Gastrocnemius medialis (tissue), 4 donors: ENCODE measurements at regions not wholly inside any gene's neighbourhood (a gene's known extent, or its start where the extent isn't known, plus 50 kb on each side); places are given as distances from the start of the nearest gene placed in this dataset.

Source experiments
- ATAC-seq, 2 donors: fragments of 150-250 bp; one replicate each; pipeline ENCODE4 v1.9.1; 2016
- DNase-seq, 2 donors: peaks; one replicate each; pipeline ENCODE4 v3.0.0-alpha.2; 2019
- H3K27ac ChIP-seq, 4 donors: fragments of 200-600 bp; sonication (generic); 1 replicate in 1 of 4; 2 replicates in 3 of 4; pipeline ENCODE4 v1.5.1; 2016 to 2018; ENCODE audit warnings: mild to moderate bottlenecking in 2 of 4, moderate library complexity in 1 of 4
- H3K27me3 ChIP-seq, 3 donors: fragments of 200-600 bp; sonication (generic) in 2 of 3; 1 replicate in 1 of 3; 2 replicates in 2 of 3; pipeline versions ENCODE4 v1.5.1 to v1.6.0; 2016 to 2019; ENCODE audit warnings: mild to moderate bottlenecking in 1 of 3, moderate library complexity in 1 of 3
- H3K36me3 ChIP-seq, 2 donors: fragments of 200-600 bp; sonication (generic) in 1 of 2; one replicate each; pipeline ENCODE4 v1.5.1; 2017 to 2018
- H3K4me1 ChIP-seq, 2 donors: fragments of 200-600 bp; sonication (generic) in 1 of 2; one replicate each; pipeline ENCODE4 v1.5.1; 2016 to 2017; ENCODE audit warnings: mild to moderate bottlenecking in 2 of 2
- H3K4me3 ChIP-seq, 4 donors: fragments of 200-600 bp; sonication (generic) in 3 of 4; 1 replicate in 1 of 4; 2 replicates in 3 of 4; pipeline ENCODE4 v1.5.1; 2016 to 2019; ENCODE audit warnings: mild to moderate bottlenecking in 2 of 4
- H3K9me3 ChIP-seq, 3 donors: fragments of 200-600 bp; sonication (generic) in 2 of 3; 1 replicate in 1 of 3; 2 replicates in 2 of 3; pipeline ENCODE4 v1.5.1; 2016 to 2019
- POLR2A ChIP-seq, 2 donors: fragments of 450-650 bp; IDR thresholded peaks; one replicate each; pipeline ENCODE4 v1.6.1; 2017; ENCODE audit warnings: antibody characterized with exemption in 2 of 2, mild to moderate bottlenecking in 2 of 2, moderate library complexity in 2 of 2
- in situ Hi-C, 4 donors: fragments of 200-750 bp; cut with MboI; loops; one replicate each; pipeline versions ENCODE4 v1.15.0 to v1.8.0; 2017; ENCODE audit warnings: low sequenced_read_pairs in 4 of 4
- intact Hi-C: fragments of 100-400 bp; cut with DNase I; formaldehyde crosslinking; loops from one replicate; pipeline ENCODE4 v1.15.1; 2023; ENCODE audit warnings: low total_unique reads
- TF ChIP-seq, protein P1 (sequence below), 5 experiments: fragments of 450-650 bp in 3 of 5; fragments of 200-600 bp in 2 of 5; sonication (generic) in 2 of 5; IDR thresholded peaks in 4 of 5; conservative IDR thresholded peaks in 1 of 5; 1 replicate in 4 of 5; 2 replicates in 1 of 5; pipeline ENCODE4 v1.5.1; 2016 to 2019; ENCODE audit warnings: antibody characterized with exemption in 5 of 5, mild to moderate bottlenecking in 3 of 5, moderate library complexity in 3 of 5

DNA sequence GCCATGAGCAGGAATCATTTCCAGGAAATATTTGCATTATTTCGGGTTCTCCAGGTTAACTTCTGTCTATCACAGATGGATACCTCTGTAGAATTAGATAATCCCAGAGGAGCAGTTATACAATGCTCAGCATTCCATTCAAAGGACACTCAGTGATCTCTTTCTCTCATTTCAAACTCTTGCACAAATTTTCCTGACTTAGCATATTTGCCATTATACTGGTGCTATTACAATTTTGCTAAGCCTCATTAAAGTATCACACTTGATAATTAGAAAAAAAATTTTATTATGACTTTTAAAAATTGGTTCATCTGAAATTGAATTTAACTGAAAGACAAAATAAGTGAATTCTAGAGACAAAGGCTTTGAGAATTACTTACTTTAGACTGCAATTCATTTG lies 469.0 kb downstream of the EPHA3 start:
- peaks cover 0 to 11% of the 10 kb centered on the region in 2 donors for H3K4me1 ChIP-seq
- intact Hi-C loops (no loop called here), in situ Hi-C loops (no loop called here)
- no peaks in the 10 kb centered on the region for H3K27me3 ChIP-seq
- no peaks in the 10 kb centered on the region for H3K9me3 ChIP-seq
- no peak overlapping the region for H3K4me3 ChIP-seq
- H3K36me3 ChIP-seq: no peaks in the 10 kb centered on the region
- no peak for TF ChIP-seq POLR2A (IDR thresholded peaks at IDR 0.05)
- TF ChIP-seq, protein P1, sequence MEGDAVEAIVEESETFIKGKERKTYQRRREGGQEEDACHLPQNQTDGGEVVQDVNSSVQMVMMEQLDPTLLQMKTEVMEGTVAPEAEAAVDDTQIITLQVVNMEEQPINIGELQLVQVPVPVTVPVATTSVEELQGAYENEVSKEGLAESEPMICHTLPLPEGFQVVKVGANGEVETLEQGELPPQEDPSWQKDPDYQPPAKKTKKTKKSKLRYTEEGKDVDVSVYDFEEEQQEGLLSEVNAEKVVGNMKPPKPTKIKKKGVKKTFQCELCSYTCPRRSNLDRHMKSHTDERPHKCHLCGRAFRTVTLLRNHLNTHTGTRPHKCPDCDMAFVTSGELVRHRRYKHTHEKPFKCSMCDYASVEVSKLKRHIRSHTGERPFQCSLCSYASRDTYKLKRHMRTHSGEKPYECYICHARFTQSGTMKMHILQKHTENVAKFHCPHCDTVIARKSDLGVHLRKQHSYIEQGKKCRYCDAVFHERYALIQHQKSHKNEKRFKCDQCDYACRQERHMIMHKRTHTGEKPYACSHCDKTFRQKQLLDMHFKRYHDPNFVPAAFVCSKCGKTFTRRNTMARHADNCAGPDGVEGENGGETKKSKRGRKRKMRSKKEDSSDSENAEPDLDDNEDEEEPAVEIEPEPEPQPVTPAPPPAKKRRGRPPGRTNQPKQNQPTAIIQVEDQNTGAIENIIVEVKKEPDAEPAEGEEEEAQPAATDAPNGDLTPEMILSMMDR (IDR thresholded peaks at IDR 0.05 in 4 of 5, conservative IDR thresholded peaks at IDR 0.05 in 1 of 5): no peak
- no peak for ATAC-seq
- H3K27ac ChIP-seq: no peak overlapping the region
- DNase-seq: no peak

- Histone ChIP-seq H3K36me3 (no peaks in the 10 kb centered on the region), H3K4me1 (peaks cover 0 to 6% of the 10 kb centered on the region in 2 donors), H3K27ac (no peak overlapping the region), H3K27me3 (no peaks in the 10 kb centered on the region), H3K4me3 (no peak overlapping the region), H3K9me3 (no peaks in the 10 kb centered on the region)
- in situ Hi-C loops: no loop called here
- intact Hi-C loops: no loop called here
- TF ChIP-seq, protein P1 (IDR thresholded peaks at IDR 0.05 in 4 of 5, conservative IDR thresholded peaks at IDR 0.05 in 1 of 5): no peak
- no peak for TF ChIP-seq POLR2A (IDR thresholded peaks at IDR 0.05)
- DNase-seq (no peak), ATAC-seq (no peak)
These were observed 470.5 kb downstream of the EPHA3 start for GRCh38 chr3:89577637-89578530.

GRCh38 chr3:89580859-89581258 lies 473.4 kb downstream of the EPHA3 start:
- no peak overlapping the region for H3K27ac ChIP-seq
- ATAC-seq: no peak

DNA sequence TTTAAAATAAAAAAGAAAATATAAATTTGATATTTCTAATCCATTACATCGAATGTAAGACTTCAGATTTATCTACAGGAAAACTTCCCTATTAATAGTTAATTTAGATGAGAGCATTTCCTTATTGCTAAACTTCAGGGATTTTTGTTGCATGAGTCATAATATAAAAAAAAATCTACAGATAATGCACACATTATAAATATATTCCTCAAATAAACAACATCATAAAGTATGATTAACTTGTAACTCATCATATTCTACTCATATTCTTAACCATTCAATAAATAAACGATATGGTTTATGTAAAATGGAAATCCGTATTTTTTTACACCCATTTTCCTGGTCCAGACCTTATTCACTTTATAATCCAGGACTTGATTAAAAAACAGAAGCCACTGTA lies 477.0 kb downstream of the EPHA3 start:
- H3K9me3 ChIP-seq: no peaks in the 10 kb centered on the region
- DNase-seq (no peak), ATAC-seq (no peak)
- H3K4me1 ChIP-seq: no peaks in the 10 kb centered on the region
- intact Hi-C loops (no loop called here), in situ Hi-C loops (no loop called here)
- no peak overlapping the region for H3K27ac ChIP-seq
- no peak overlapping the region for H3K4me3 ChIP-seq
- H3K27me3 ChIP-seq: no peaks in the 10 kb centered on the region
- TF ChIP-seq, protein P1 (IDR thresholded peaks at IDR 0.05 in 4 of 5, conservative IDR thresholded peaks at IDR 0.05 in 1 of 5): no peak
- no peaks in the 10 kb centered on the region for H3K36me3 ChIP-seq

More at GRCh38 chr3:89580859-89581258, 473.4 kb downstream of the EPHA3 start:
- no peaks in the 10 kb centered on the region for H3K9me3 ChIP-seq
- in situ Hi-C loops: no loop called here
- DNase-seq: no peak
- TF ChIP-seq, protein P1 (IDR thresholded peaks at IDR 0.05 in 4 of 5, conservative IDR thresholded peaks at IDR 0.05 in 1 of 5): no peak
- no peak overlapping the region for H3K4me3 ChIP-seq
- peaks cover 0 to 6% of the 10 kb centered on the region in 2 donors for H3K4me1 ChIP-seq
- intact Hi-C loops: no loop called here
- H3K27me3 ChIP-seq: no peaks in the 10 kb centered on the region
- H3K36me3 ChIP-seq: no peaks in the 10 kb centered on the region
